ENCODE measurements at regions not wholly inside any gene's neighbourhood (a gene's known extent, or its start where the extent isn't known, plus 50 kb on each side); places are given as distances from the start of the nearest gene placed in this dataset.

DNA sequence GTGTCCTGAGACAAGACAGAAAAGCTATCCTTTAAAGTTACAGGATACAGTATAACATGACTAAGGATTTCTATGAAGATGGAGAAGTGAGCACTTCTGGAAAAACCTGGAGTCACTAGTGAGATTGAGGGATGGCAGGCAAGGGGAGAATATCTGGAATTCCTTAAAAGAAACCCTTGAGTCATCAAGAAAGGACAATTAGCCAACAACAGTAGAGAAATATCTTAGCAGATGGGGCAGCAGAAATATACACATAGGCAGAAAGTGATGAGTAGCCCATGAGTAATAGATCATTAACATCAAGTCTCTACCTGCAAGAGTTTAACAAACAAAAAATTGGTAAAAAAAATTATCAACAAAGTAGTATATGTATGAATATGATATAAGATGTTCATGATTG lies 858.8 kb upstream of the FRG1 start:
- DNase-seq (ENCODE audit: low read depth, low spot score) = no peak

DNA sequence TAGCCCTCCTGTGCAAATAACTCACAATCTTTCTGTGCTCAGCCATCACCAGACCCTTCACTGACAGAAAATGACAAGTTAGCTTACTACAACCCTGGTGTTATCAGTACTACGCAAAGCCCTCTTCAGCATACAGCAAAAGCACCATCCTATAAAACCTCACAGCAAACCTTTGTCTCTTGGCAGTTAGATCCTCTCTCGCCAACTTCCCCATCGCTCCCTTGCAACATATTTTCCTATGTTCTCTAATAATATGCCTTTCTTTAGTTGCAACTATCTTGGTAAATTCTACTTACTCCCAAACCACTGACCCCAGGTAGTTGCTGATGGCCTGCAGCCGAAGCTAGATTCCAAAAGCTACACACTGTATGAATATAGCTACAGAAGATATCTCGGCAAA lies 856.9 kb upstream of the FRG1 start:
- DNase-seq (ENCODE audit: low read depth, low spot score) = no peak

DNA sequence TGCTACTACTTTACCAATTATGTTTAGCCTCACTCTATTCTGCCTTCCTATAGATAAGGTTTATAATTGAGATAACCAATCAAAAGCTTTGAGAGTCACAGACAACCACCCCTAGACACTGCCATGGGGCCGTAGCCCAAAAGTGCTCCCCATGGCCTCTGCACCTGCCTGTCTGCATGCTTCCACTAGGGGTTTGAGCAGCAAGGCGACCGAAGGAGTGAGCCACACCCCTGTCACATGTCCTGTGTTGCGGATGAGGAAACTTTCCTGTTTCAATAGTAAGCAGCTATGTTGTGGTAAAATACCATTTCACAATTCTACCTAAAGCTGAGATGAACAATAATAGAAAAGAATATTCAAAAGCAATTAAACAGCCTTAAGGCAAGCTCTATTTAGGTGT lies 856.0 kb upstream of the FRG1 start:
- no peak for DNase-seq (ENCODE audit: low read depth, low spot score)

GRCh38 chr4:189087971-189088370 lies 852.7 kb upstream of the FRG1 start:
- no peak for DNase-seq (ENCODE audit: low read depth, low spot score)

- DNase-seq (ENCODE audit: low read depth, low spot score) = no peak
Observed at GRCh38 chr4:189088780-189089179, 851.9 kb upstream of the FRG1 start.

GRCh38 chr4:189090174-189090814 lies 850.4 kb upstream of the FRG1 start:
- no peak for DNase-seq (ENCODE audit: low read depth, low spot score)

DNA sequence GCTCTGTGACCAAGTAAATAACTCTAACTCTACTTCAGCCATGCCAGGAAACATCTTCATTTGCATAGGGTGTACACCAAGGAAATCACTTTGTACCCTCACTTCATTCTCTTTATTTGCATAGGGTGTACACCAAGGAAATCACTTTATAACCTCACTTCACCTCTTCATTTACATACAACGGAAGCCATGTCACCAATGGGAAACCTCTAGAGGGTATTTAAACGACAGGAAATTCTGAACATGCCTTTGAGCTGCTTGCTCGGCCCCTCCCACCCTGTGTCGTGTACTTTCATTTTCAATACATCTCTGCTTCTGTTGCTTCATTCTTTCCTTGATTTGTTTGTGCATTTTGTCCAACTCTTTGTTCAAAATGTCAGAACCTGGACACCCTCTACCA lies 848.1 kb upstream of the FRG1 start:
- DNase-seq (ENCODE audit: low read depth, low spot score) = no peak

GRCh38 chr4:189096108-189096507 lies 844.6 kb upstream of the FRG1 start:
- DNase-seq (ENCODE audit: low read depth, low spot score) = no peak

DNA sequence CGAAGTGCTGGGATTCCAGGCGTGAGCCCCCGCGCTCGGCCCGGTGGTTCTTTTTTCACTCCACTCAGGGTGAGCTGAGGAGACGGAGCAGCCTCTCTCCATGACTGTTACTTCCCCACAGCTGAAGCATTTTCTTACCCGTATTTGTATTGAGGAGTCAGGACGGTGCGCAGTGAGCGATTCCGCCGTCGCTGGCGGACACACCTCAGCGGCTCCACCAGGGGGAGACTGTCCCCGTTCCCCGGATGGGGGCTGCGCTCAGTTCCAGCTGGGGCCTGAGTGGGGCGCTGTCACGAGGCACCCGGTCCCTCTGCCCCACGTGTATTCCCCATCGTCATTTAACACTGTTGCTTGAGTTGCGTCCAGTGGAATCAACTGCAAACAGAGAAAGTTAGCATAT lies 844.0 kb upstream of the FRG1 start:
- no peak for DNase-seq (ENCODE audit: low read depth, low spot score)

DNA sequence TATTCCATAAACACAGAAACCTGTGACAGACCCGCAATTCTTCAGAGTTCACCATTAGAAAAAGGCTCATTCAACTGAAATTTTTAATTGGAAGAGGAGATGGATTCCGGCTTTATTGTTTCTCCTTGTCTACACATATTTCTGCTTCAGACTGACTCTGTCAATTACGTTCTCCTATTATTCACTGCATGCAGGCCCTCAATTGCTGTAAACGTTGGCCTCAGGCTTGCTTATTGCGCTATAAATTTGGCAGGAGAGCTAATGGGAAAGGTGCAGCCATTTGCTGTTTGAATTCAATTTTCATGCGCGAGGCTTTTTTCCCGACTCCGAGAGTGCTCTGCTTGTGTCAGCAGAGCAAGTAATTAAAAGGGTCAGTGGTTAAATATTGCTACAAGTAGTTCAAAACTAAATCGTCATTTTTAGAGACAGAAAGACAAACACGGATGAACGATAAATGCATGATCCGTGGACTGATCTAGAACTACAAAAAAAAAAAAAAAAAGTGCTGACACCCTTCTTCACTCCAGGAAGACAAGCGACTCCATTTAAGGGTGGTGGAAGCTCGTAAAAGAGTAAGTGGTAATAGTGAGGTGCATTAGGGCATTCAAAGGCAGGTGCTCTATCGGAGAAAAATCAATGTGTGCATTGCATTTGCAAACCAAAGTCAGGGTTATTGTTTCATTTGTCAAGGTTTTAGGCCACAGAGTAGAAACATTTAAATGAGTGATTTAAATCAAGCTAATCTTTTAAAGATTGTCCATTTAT lies 841.6 kb upstream of the FRG1 start:
- no peak for DNase-seq (ENCODE audit: low read depth, low spot score)

DNA sequence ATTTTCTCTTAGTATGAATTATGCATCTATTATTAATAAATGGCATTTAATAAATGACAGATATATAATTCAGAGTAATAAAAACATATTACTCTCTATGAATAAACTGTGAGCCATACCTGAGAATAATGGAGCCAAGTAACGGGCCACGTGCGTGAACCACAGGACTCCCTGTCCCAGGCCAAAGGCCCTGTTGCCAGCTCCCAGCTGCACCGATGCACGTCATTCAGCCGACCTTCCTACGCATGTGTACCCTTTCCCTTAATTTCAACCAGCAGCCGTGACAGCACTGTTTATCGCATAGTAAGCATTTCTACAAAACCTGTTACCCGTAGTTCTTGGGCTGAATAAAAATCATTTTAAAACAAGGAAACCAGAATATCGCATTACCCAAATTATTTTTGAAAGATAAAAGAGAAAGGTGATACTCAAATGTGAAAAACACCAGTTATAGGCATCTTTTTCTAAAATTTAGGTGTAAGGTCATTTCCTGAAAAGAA lies 827.2 kb upstream of the FRG1 start:
- DNase-seq (ENCODE audit: low read depth, low spot score) = no peak

DNA sequence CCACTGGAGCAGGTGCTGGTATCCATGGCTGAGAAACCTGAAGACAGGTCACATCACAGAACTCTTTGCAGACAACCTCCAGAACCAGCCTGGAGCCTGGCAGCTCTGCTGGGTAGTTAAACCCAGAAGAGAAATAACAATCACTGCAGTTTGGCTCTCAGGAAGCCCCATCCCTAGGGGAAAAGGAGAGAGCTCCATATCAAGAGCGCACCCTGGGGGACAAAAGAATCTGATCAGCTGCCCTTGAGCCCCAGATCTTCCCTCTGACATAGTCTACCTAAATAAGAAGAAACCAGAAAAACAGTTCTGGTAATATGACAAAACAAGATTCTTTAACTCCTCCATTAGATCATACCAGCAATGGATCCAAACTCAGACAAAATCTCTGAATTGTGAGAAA lies 823.2 kb upstream of the FRG1 start:
- DNase-seq (ENCODE audit: low read depth, low spot score) = no peak

DNA sequence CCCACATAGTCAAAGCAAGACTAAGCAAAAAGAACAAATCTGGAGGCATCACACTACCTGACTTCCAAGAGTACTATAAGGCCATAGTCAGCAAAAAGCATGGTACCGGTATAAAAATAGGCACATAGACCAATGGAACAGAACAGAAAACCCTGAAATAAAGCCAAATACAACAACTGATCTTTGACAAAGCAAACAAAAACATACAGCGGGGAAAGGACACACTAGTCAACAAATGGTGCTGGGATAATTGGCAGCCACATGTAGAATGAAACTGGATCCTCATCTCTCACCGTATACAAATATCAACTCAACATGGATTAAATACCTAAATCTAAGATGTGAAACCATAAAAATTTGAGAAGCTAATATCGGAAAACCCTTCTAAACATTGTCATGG lies 819.3 kb upstream of the FRG1 start:
- DNase-seq (ENCODE audit: low read depth, low spot score) = no peak

DNA sequence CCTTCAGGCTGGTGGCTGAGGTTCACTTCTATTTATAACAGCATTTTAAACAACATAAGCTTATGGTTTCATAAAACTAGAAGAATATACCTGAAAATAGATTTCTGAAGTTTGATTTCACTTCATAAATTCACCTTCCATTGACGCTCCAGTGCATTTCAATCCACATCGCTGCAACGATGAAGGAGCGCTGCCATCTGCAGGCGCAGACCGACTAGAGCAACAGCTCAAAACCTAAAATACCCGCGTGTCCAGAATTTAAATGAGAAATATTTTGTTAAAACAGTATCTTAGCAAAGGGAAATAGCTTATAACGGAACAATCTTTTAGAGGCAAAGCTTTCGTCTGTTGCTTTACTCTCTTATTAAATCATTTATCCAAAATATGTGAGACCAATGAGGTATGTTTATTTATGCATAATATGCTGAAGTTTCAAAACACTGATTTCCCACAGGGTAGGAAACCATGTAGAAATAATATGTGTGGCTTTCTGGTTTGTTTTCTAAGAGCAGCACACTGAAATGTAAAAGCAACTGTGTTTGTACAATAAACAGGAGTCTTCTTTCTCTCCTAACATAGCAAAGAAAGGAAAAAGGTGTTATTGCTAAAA lies 816.4 kb upstream of the FRG1 start:
- no peak for DNase-seq (ENCODE audit: low read depth, low spot score)

GRCh38 chr4:189124791-189125190 lies 815.9 kb upstream of the FRG1 start:
- no peak for DNase-seq (ENCODE audit: low read depth, low spot score)

DNA sequence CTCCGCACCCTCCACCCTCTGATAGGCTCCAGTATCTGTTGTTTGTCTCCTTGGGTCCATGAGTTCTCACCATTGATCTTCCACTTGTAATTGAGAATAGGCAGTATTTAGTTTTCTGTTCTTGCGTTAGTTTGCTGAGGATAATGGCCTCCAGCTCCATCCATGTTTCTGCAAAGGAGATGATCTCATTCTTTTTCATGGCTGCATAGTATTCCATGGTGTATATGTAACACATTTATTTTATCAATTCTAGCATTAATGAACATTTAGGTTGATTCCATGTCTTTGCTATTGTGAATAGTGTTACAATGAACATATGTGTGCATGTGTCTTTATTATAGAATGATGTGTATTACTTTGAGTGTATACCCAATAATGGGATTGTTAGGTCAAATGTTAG lies 814.6 kb upstream of the FRG1 start:
- no peak for DNase-seq (ENCODE audit: low read depth, low spot score)

DNA sequence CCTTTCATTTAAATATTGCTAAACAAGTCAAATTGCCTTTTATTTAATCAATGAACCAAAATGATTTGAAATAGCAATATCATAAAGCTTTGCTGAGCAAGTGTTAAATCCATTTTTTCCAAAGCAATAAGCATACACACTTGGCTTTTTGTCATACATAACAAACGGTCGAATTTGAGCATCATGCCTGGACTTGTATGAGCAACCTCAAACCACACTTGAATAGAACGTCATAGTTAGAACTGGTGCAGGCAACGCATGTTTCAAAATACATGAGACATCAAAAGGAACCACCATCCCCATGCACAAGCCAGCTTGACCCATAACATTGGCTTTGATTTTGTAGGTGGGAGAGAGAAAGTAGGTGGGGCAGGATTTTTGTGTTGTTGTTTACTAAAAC lies 812.3 kb upstream of the FRG1 start:
- DNase-seq (ENCODE audit: low read depth, low spot score) = no peak

GRCh38 chr4:189129044-189129694 lies 811.5 kb upstream of the FRG1 start:
- no peak for DNase-seq (ENCODE audit: low read depth, low spot score)

DNA sequence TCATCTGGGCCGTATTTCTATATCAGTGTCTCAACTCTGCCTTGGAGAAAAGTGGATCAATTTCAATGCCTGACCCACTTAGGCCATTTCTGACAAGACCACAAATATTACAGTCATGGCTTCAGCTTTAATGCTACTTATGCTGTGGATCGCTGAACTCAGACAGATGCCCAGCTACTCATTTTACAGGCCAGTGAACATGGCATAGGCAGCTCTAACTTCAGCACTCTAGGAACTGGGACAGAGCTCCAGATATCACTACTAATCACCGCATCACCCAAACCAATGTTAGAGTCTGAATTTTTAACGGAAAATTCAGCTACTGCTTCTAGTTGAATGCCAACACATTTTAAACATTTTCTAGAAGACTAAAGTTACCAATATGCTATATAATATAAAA lies 809.6 kb upstream of the FRG1 start:
- no peak for DNase-seq (ENCODE audit: low read depth, low spot score)

DNA sequence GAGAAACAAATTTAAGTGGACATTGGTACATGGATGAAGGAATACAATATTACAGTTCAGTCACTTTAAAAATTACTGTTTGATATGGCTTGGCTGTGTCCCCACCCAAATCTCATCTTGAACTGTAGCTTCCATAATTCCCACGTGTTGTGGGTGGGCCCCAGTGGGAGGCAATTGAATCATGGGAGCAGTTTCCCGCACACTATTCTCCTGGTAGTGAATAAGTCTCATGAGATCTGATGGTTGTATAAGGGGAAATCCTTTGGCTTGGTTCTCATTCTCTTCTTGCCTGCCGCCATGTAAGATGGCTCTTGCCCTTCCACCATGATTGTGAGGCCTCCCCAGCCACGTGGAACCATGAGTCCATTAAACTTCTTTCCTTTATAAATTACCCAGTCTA lies 804.2 kb upstream of the FRG1 start:
- DNase-seq (ENCODE audit: low read depth, low spot score) = no peak

- no peak for DNase-seq (ENCODE audit: low read depth, low spot score)
Observed at GRCh38 chr4:189143263-189143952, 797.3 kb upstream of the FRG1 start.
